ENCODE measurements at regions not wholly inside any gene's neighbourhood (a gene's known extent, or its start where the extent isn't known, plus 50 kb on each side); places are given as distances from the start of the nearest gene placed in this dataset.

DNA sequence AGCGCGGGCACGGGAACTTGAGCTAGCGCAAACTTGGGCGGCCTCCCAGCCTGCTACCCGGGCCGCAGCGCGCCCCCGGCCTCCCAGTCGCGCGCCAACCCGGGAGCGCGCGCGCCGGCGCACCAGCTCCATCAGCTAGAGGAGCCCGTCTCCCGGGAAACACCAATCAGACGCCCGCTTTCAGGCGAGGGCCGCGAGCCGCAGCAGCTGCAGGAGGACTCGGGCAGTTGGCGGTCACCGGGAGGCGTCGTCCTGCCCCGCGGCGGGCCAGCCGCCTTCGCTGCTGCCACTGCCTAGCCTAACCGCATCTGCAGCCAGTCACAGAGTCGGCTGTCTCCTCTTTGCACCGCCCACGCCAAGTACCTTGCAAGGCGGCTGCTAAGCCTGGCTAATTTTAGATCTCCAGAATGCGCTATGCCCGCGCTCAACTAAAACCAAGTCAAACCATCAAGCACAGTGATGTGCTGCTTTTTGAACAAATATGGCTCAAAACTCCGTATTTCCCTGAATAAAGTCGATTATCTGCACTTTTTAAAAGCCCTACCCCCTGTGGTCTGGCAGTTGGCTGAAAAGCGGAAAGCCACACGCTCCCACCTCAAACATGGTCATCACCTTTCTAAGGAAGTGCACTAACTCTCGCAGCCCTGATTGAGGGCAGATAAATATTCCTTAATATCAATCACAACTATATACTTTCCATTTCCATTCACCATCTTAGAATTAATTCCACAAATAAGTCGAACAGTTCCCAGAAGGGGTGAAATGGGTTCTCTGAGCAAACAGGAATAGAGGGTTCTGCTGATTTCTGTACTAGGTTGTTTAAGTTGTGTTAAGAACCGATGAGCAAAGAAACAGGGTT, 221.8 kb downstream of the MEF2C start:
- peak overlapping the region; percentile 53 for H2AFZ ChIP-seq (ENCODE audit: low read depth, low read length)
- Mint-ChIP-seq H3K27me3 (ENCODE audit: low read depth, unreplicated experiment) (peaks cover 3% of the 10 kb centered on the region), H3K36me3 (ENCODE audit: low read depth, unreplicated experiment) (no peaks in the 10 kb centered on the region), H3K4me1 (ENCODE audit: low read depth, unreplicated experiment) (peaks cover 5% of the 10 kb centered on the region), H3K27ac (ENCODE audit: unreplicated experiment) (peak overlapping the region; percentile 79), H3K4me3 (ENCODE audit: unreplicated experiment) (peak overlapping the region; percentile 83), H3K9me3 (ENCODE audit: unreplicated experiment) (no peaks in the 10 kb centered on the region)
- peak overlapping the region; percentile 78 for H3K27ac ChIP-seq (ENCODE audit: low read depth, low read length)
- DNase-seq (ENCODE audit: low read depth) (peak; percentile 97), FAIRE-seq (no peak)
- H3K79me2 ChIP-seq (ENCODE audit: insufficient read depth, low read length): peaks cover 45% of the 10 kb centered on the region
- H3K4me2 ChIP-seq (ENCODE audit: low read length): peak overlapping the region; percentile 87
- no peaks in the 10 kb centered on the region for H3K27me3 ChIP-seq (ENCODE audit: insufficient read depth, low read length)
- H3K36me3 ChIP-seq (ENCODE audit: insufficient read depth, low read length): no peaks in the 10 kb centered on the region
- peak overlapping the region; percentile 67 for H3K4me3 ChIP-seq (ENCODE audit: insufficient read depth, low read depth, low read length)
- H3K9me3 ChIP-seq (ENCODE audit: insufficient read depth, low read depth, low read length): no peaks in the 10 kb centered on the region
- H3K4me1 ChIP-seq (ENCODE audit: insufficient read depth, low read length): peaks cover 34% of the 10 kb centered on the region
- TF ChIP-seq, protein P1, sequence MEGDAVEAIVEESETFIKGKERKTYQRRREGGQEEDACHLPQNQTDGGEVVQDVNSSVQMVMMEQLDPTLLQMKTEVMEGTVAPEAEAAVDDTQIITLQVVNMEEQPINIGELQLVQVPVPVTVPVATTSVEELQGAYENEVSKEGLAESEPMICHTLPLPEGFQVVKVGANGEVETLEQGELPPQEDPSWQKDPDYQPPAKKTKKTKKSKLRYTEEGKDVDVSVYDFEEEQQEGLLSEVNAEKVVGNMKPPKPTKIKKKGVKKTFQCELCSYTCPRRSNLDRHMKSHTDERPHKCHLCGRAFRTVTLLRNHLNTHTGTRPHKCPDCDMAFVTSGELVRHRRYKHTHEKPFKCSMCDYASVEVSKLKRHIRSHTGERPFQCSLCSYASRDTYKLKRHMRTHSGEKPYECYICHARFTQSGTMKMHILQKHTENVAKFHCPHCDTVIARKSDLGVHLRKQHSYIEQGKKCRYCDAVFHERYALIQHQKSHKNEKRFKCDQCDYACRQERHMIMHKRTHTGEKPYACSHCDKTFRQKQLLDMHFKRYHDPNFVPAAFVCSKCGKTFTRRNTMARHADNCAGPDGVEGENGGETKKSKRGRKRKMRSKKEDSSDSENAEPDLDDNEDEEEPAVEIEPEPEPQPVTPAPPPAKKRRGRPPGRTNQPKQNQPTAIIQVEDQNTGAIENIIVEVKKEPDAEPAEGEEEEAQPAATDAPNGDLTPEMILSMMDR (IDR thresholded peaks at IDR 0.05; ENCODE audit: insufficient read depth, low read depth, low read length): no peak
- no peaks in the 10 kb centered on the region for H4K20me1 ChIP-seq (ENCODE audit: insufficient read depth, low read length)
- H3K9ac ChIP-seq (ENCODE audit: low read length): peak overlapping the region; percentile 75

DNA sequence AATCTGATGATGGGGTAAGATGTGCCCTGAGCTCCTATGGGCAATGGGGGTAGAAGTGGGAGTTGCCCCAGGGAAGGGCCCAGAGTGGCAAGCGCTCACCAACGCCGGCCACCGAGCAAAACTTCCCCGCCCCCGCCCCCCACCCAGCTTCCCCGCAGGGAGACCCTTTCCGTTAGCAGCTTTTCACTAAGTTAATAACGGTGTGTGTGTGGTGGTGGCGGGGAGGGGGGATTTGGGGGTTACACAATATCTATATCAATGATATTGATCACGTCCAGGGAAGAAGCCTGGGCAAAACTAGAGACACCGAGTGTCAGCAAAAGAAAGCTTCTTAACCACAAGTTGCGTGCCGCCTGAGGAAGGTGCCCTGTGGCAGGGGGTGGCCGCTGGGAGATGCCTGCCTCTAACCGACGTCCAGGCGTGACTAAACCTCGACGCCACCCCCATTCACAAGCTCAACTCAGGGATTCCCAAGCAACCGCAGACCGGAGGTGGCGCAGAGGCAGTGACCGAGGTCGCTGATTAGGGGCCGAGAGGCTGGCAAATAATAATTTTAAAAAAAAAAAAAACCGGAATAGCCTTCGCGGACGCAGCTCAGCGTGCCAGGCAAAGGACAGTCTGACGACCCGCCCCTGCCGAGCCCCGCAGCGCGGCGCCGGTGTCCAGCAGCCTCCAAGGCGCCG, 222.6 kb downstream of the MEF2C start:
- H3K9me3 ChIP-seq (ENCODE audit: insufficient read depth, low read depth, low read length): no peaks in the 10 kb centered on the region
- H3K4me3 ChIP-seq (ENCODE audit: insufficient read depth, low read depth, low read length): peak overlapping the region; percentile 67
- H4K20me1 ChIP-seq (ENCODE audit: insufficient read depth, low read length): no peaks in the 10 kb centered on the region
- peak; percentile 90 for DNase-seq (ENCODE audit: low read depth)
- no peaks in the 10 kb centered on the region for H3K27me3 ChIP-seq (ENCODE audit: insufficient read depth, low read length)
- H3K27me3 Mint-ChIP-seq (ENCODE audit: low read depth, unreplicated experiment): peaks cover 3% of the 10 kb centered on the region
- TF ChIP-seq EZH2 (IDR thresholded peaks at IDR 0.05; ENCODE audit: insufficient read depth, low read length): no peak
- TF ChIP-seq, protein P1 (IDR thresholded peaks at IDR 0.05; ENCODE audit: insufficient read depth, low read depth, low read length): no peak
- H3K36me3 ChIP-seq (ENCODE audit: insufficient read depth, low read length): no peaks in the 10 kb centered on the region
- FAIRE-seq: no peak
- H3K27ac Mint-ChIP-seq (ENCODE audit: unreplicated experiment): no peak overlapping the region
- peak overlapping the region; percentile 78 for H3K27ac ChIP-seq (ENCODE audit: low read depth, low read length)
- H3K36me3 Mint-ChIP-seq (ENCODE audit: low read depth, unreplicated experiment): no peaks in the 10 kb centered on the region
- peak overlapping the region; percentile 87 for H3K4me2 ChIP-seq (ENCODE audit: low read length)
- H2AFZ ChIP-seq (ENCODE audit: low read depth, low read length): no peak overlapping the region
- peak overlapping the region; percentile 75 for H3K9ac ChIP-seq (ENCODE audit: low read length)
- H3K9me3 Mint-ChIP-seq (ENCODE audit: unreplicated experiment): no peaks in the 10 kb centered on the region
- H3K4me3 Mint-ChIP-seq (ENCODE audit: unreplicated experiment): peak overlapping the region; percentile 77
- H3K4me1 ChIP-seq (ENCODE audit: insufficient read depth, low read length): peaks cover 32% of the 10 kb centered on the region
- peaks cover 5% of the 10 kb centered on the region for H3K4me1 Mint-ChIP-seq (ENCODE audit: low read depth, unreplicated experiment)
- H3K79me2 ChIP-seq (ENCODE audit: insufficient read depth, low read length): peaks cover 37% of the 10 kb centered on the region
